GM23338 (cell line): ENCODE measurements at regions not wholly inside any gene's neighbourhood (a gene's known extent, or its start where the extent isn't known, plus 50 kb on each side); places are given as distances from the start of the nearest gene placed in this dataset.

Experiments
- ATAC-seq: fragments of 200-7000 bp; cut with Tn5 transposase; 3 replicates; pipeline ENCODE4 v1.9.1; 2020
- DNase-seq: peaks from one replicate; pipeline ENCODE4 v3.0.0-alpha.2; 2015; ENCODE audit warnings: low spot score
- H2AFZ ChIP-seq: fragments of 200-600 bp; sonication (generic); 2 replicates; pipeline ENCODE4 v1.8.0; 2016; ENCODE audit warnings: antibody characterized with exemption, mild to moderate bottlenecking, moderate library complexity
- H3F3A ChIP-seq: fragments of 200-600 bp; sonication (generic); replicated peaks from 2 replicates; pipeline ENCODE4 v1.8.0; 2017; ENCODE audit warnings: antibody characterized with exemption, mixed run types, low read depth
- H3K27ac ChIP-seq: fragments of 200-600 bp; sonication (generic); 2 replicates; pipeline ENCODE4 v1.6.1; 2016; ENCODE audit warnings: low read depth
- H3K27me3 ChIP-seq: fragments of 200-600 bp; sonication (generic); 2 replicates; pipeline ENCODE4 v1.8.0; 2016; ENCODE audit warnings: mild to moderate bottlenecking, mixed run types, moderate library complexity; ENCODE audit not compliant: insufficient read depth
- H3K36me3 ChIP-seq: fragments of 200-600 bp; sonication (generic); 2 replicates; pipeline ENCODE4 v1.8.0; 2016; ENCODE audit warnings: mild to moderate bottlenecking; ENCODE audit not compliant: insufficient read depth
- H3K4me1 ChIP-seq: fragments of 200-600 bp; sonication (generic); 2 replicates; pipeline ENCODE4 v1.8.0; 2016; ENCODE audit warnings: mild to moderate bottlenecking, moderate library complexity; ENCODE audit not compliant: insufficient read depth
- H3K4me2 ChIP-seq: fragments of 200-600 bp; sonication (generic); 2 replicates; pipeline ENCODE4 v1.7.1; 2017; ENCODE audit warnings: mixed run types
- H3K4me3 ChIP-seq: fragments of 200-600 bp; sonication (generic); 2 replicates; pipeline ENCODE4 v1.6.1; 2016; ENCODE audit warnings: mixed run types
- H3K79me2 ChIP-seq: fragments of 200-600 bp; sonication (generic); replicated peaks from 2 replicates; pipeline ENCODE4 v1.8.0; 2017; ENCODE audit warnings: mild to moderate bottlenecking; ENCODE audit not compliant: insufficient read depth
- H3K9me2 ChIP-seq: fragments of 200-600 bp; sonication (generic); 2 replicates; pipeline ENCODE4 v1.8.0; 2017; ENCODE audit not compliant: insufficient read depth
- H4K20me1 ChIP-seq: fragments of 200-600 bp; sonication (generic); replicated peaks from 2 replicates; pipeline ENCODE4 v1.8.0; 2017; ENCODE audit warnings: mild to moderate bottlenecking; ENCODE audit not compliant: insufficient read depth
- H3K27ac Mint-ChIP-seq: 2 replicates; pipeline ENCODE4 v1.8.0; 2020; ENCODE audit warnings: inconsistent platforms, mild to moderate bottlenecking, moderate library complexity, mixed read lengths
- H3K27me3 Mint-ChIP-seq: 3 replicates; pipeline ENCODE4 v1.8.0; 2022; ENCODE audit warnings: low read depth, mild to moderate bottlenecking, moderate library complexity, mixed read lengths, inconsistent platforms; ENCODE audit not compliant: insufficient read depth, poor library complexity
- H3K36me3 Mint-ChIP-seq: 3 replicates; pipeline ENCODE4 v1.8.0; 2021; ENCODE audit warnings: low read depth, mild to moderate bottlenecking, inconsistent platforms, moderate library complexity, mixed read lengths
- H3K4me1 Mint-ChIP-seq: 3 replicates; pipeline ENCODE4 v1.8.0; 2020; ENCODE audit warnings: mild to moderate bottlenecking, inconsistent platforms, mixed read lengths
- H3K4me3 Mint-ChIP-seq: 3 replicates; pipeline ENCODE4 v1.8.0; 2021; ENCODE audit warnings: moderate library complexity, mild to moderate bottlenecking, inconsistent platforms, mixed read lengths
- H3K9me3 Mint-ChIP-seq: 3 replicates; pipeline ENCODE4 v1.8.0; 2020; ENCODE audit warnings: moderate library complexity, mild to moderate bottlenecking, inconsistent platforms, mixed read lengths
- CREB1 ChIP-seq: fragments of 250-450 bp; sonication (Bioruptor Pico); IDR thresholded peaks from 2 replicates; pipeline ENCODE4 v1.5.0; 2020; ENCODE audit warnings: low read depth, mild to moderate bottlenecking, moderate library complexity
- CTCF ChIP-seq, 2 experiments: fragments of 200-600 bp in 1 of 2; sonication (generic) in 1 of 2; conservative IDR thresholded peaks; 2 replicates each; pipeline versions ENCODE4 v1.5.1 to v1.6.1; 2016 to 2017; ENCODE audit warnings: antibody characterized with exemption in 2 of 2, low read depth in 2 of 2, mild to moderate bottlenecking in 2 of 2, moderate library complexity in 1 of 2
- ETS1 ChIP-seq: IDR thresholded peaks from 2 replicates; pipeline ENCODE4 v1.6.1; 2016; ENCODE audit warnings: antibody characterized with exemption
- EZH2 ChIP-seq: fragments of 200-600 bp; sonication (generic); IDR thresholded peaks from one replicate; pipeline ENCODE4 v1.8.0; 2017; ENCODE audit warnings: antibody characterized with exemption, mild to moderate bottlenecking, low read depth; ENCODE audit not compliant: unreplicated experiment
- EZH2phosphoT487 ChIP-seq: fragments of 200-600 bp; sonication (generic); IDR thresholded peaks from one replicate; pipeline ENCODE4 v1.8.1; 2018; ENCODE audit warnings: antibody characterized with exemption; ENCODE audit not compliant: unreplicated experiment
- JUNB ChIP-seq: IDR thresholded peaks from one replicate; pipeline ENCODE4 v1.6.1; 2016; ENCODE audit warnings: antibody characterized with exemption; ENCODE audit not compliant: unreplicated experiment
- NANOG ChIP-seq: IDR thresholded peaks from 2 replicates; pipeline ENCODE4 v1.6.1; 2016; ENCODE audit warnings: antibody characterized with exemption, borderline replicate concordance
- POLR2AphosphoS5 ChIP-seq: IDR thresholded peaks from 2 replicates; pipeline ENCODE4 v1.6.1; 2016; ENCODE audit warnings: antibody characterized with exemption, low read depth
- STAT1 ChIP-seq: IDR thresholded peaks from one replicate; pipeline ENCODE4 v1.6.1; 2016; ENCODE audit warnings: antibody characterized with exemption; ENCODE audit not compliant: unreplicated experiment
- ZNF114 ChIP-seq: fragments of 250-450 bp; sonication (Bioruptor Pico); IDR thresholded peaks from 2 replicates; pipeline ENCODE4 v1.5.0; 2020; ENCODE audit warnings: mild to moderate bottlenecking, moderate library complexity
- ZNF331 ChIP-seq: fragments of 250-450 bp; sonication (Bioruptor Pico); IDR thresholded peaks from 2 replicates; pipeline ENCODE4 v1.5.0; 2020; ENCODE audit warnings: low read depth, mild to moderate bottlenecking, moderate library complexity
- TF ChIP-seq, protein P1 (sequence below): IDR thresholded peaks from one replicate; pipeline ENCODE4 v1.6.1; 2018; ENCODE audit warnings: antibody characterized with exemption; ENCODE audit not compliant: unreplicated experiment
- TF ChIP-seq, protein P2 (sequence below): fragments of 250-450 bp; sonication (Bioruptor Pico); IDR thresholded peaks from 2 replicates; pipeline ENCODE4 v1.5.0; 2020; ENCODE audit warnings: mild to moderate bottlenecking, moderate library complexity

DNA sequence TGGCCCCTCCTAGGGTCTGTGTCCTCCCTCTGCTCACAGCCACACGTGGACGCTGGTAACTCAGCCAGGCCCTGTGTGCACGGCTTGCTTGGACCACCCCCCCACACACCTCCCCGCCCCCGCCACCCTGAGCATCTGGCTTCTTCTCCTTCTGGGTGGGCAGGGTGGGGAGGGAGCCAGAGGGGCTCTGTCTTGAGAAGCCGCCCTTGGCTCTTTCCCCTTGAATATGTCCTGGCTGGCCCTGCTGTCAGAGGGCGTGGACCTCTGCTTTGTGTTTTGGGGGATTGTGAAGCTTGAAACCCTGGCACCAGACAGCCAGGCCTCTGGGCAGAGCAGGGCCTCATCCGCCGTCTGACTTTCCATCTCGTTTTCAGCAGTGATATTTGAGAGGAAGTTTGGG, 72.1 kb downstream of the GLI2 start:
- peaks cover 29% of the 10 kb centered on the region for H3K4me1 Mint-ChIP-seq
- no peak for ATAC-seq
- DNase-seq = no peak
- TF ChIP-seq, protein P1, sequence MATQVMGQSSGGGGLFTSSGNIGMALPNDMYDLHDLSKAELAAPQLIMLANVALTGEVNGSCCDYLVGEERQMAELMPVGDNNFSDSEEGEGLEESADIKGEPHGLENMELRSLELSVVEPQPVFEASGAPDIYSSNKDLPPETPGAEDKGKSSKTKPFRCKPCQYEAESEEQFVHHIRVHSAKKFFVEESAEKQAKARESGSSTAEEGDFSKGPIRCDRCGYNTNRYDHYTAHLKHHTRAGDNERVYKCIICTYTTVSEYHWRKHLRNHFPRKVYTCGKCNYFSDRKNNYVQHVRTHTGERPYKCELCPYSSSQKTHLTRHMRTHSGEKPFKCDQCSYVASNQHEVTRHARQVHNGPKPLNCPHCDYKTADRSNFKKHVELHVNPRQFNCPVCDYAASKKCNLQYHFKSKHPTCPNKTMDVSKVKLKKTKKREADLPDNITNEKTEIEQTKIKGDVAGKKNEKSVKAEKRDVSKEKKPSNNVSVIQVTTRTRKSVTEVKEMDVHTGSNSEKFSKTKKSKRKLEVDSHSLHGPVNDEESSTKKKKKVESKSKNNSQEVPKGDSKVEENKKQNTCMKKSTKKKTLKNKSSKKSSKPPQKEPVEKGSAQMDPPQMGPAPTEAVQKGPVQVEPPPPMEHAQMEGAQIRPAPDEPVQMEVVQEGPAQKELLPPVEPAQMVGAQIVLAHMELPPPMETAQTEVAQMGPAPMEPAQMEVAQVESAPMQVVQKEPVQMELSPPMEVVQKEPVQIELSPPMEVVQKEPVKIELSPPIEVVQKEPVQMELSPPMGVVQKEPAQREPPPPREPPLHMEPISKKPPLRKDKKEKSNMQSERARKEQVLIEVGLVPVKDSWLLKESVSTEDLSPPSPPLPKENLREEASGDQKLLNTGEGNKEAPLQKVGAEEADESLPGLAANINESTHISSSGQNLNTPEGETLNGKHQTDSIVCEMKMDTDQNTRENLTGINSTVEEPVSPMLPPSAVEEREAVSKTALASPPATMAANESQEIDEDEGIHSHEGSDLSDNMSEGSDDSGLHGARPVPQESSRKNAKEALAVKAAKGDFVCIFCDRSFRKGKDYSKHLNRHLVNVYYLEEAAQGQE = no peak
- TF ChIP-seq, protein P2, sequence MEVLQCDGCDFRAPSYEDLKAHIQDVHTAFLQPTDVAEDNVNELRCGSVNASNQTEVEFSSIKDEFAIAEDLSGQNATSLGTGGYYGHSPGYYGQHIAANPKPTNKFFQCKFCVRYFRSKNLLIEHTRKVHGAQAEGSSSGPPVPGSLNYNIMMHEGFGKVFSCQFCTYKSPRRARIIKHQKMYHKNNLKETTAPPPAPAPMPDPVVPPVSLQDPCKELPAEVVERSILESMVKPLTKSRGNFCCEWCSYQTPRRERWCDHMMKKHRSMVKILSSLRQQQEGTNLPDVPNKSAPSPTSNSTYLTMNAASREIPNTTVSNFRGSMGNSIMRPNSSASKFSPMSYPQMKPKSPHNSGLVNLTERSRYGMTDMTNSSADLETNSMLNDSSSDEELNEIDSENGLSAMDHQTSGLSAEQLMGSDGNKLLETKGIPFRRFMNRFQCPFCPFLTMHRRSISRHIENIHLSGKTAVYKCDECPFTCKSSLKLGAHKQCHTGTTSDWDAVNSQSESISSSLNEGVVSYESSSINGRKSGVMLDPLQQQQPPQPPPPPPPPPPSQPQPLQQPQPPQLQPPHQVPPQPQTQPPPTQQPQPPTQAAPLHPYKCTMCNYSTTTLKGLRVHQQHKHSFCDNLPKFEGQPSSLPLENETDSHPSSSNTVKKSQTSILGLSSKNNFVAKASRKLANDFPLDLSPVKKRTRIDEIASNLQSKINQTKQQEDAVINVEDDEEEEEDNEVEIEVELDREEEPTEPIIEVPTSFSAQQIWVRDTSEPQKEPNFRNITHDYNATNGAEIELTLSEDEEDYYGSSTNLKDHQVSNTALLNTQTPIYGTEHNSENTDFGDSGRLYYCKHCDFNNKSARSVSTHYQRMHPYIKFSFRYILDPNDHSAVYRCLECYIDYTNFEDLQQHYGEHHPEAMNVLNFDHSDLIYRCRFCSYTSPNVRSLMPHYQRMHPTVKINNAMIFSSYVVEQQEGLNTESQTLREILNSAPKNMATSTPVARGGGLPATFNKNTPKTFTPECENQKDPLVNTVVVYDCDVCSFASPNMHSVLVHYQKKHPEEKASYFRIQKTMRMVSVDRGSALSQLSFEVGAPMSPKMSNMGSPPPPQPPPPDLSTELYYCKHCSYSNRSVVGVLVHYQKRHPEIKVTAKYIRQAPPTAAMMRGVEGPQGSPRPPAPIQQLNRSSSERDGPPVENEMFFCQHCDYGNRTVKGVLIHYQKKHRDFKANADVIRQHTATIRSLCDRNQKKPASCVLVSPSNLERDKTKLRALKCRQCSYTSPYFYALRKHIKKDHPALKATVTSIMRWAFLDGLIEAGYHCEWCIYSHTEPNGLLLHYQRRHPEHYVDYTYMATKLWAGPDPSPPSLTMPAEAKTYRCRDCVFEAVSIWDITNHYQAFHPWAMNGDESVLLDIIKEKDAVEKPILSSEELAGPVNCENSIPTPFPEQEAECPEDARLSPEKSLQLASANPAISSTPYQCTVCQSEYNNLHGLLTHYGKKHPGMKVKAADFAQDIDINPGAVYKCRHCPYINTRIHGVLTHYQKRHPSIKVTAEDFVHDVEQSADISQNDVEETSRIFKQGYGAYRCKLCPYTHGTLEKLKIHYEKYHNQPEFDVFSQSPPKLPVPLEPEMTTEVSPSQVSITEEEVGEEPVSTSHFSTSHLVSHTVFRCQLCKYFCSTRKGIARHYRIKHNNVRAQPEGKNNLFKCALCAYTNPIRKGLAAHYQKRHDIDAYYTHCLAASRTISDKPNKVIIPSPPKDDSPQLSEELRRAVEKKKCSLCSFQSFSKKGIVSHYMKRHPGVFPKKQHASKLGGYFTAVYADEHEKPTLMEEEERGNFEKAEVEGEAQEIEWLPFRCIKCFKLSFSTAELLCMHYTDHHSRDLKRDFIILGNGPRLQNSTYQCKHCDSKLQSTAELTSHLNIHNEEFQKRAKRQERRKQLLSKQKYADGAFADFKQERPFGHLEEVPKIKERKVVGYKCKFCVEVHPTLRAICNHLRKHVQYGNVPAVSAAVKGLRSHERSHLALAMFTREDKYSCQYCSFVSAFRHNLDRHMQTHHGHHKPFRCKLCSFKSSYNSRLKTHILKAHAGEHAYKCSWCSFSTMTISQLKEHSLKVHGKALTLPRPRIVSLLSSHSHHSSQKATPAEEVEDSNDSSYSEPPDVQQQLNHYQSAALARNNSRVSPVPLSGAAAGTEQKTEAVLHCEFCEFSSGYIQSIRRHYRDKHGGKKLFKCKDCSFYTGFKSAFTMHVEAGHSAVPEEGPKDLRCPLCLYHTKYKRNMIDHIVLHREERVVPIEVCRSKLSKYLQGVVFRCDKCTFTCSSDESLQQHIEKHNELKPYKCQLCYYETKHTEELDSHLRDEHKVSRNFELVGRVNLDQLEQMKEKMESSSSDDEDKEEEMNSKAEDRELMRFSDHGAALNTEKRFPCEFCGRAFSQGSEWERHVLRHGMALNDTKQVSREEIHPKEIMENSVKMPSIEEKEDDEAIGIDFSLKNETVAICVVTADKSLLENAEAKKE = no peak
- no peak for TF ChIP-seq EZH2phosphoT487
- TF ChIP-seq EZH2 = no peak
- no peak for TF ChIP-seq CREB1 (CRISPR knock-in tag)
- no peak for TF ChIP-seq POLR2AphosphoS5
- TF ChIP-seq ETS1 = no peak
- TF ChIP-seq JUNB = no peak
- no peak for TF ChIP-seq CTCF (conservative IDR thresholded peaks at IDR 0.05; ENCODE audit: low read depth in 2 of 2)
- TF ChIP-seq ZNF331 (CRISPR knock-in tag) = no peak
- no peak for TF ChIP-seq NANOG
- no peak for TF ChIP-seq ZNF114
- no peak for TF ChIP-seq STAT1
- Histone ChIP-seq H4K20me1 (peaks cover 20% of the 10 kb centered on the region), H3K9me2 (no peaks in the 10 kb centered on the region), H3K79me2 (peaks cover 73% of the 10 kb centered on the region), H3K4me1 (peaks cover 13% of the 10 kb centered on the region), H3K4me3 (no peak overlapping the region), H2AFZ (no peak overlapping the region), H3K36me3 (no peaks in the 10 kb centered on the region), H3K4me2 (no peak overlapping the region), H3K27me3 (no peaks in the 10 kb centered on the region), H3K27ac (no peak overlapping the region), H3F3A (no peaks in the 10 kb centered on the region)
- peaks cover 27% of the 10 kb centered on the region for H3K27me3 Mint-ChIP-seq
- no peak overlapping the region for H3K27ac Mint-ChIP-seq
- no peak overlapping the region for H3K4me3 Mint-ChIP-seq
- peaks cover 11% of the 10 kb centered on the region for H3K36me3 Mint-ChIP-seq
- H3K9me3 Mint-ChIP-seq = no peaks in the 10 kb centered on the region
